SK-MEL-5 (cell line): ENCODE measurements at regions not wholly inside any gene's neighbourhood (a gene's known extent, or its start where the extent isn't known, plus 50 kb on each side); places are given as distances from the start of the nearest gene placed in this dataset.
"Not testable (repeated sequence)": the region's sequence is repeated elsewhere in the genome, so short reads cannot be mapped to it uniquely, and the experiment has no call there.

Experiments used
- DNase-seq: peaks from one replicate; pipeline ENCODE4 v3.0.0-alpha.2; 2016; ENCODE audit warnings: low read depth, low spot score
- in situ Hi-C: cut with HindIII; loops from 2 replicates; pipeline ENCODE4 v1.10.0; 2016; ENCODE audit warnings: low sequenced_read_pairs, high pct_unique_total_duplicates, low pct_unique_long_range_greater_than_20kb

- no peak for DNase-seq
- in situ Hi-C loops = no loop called here
Measured at GRCh38 chr15:69565066-69565655, 112.5 kb downstream of the RPLP1 start.

- in situ Hi-C loops = not testable (repeated sequence)
Measured at GRCh38 chr15:69567238-69567760, 114.7 kb downstream of the RPLP1 start.

GRCh38 chr15:69568173-69569009 lies 115.8 kb downstream of the RPLP1 start:
- in situ Hi-C loops = no loop called here
- DNase-seq = no peak

More at GRCh38 chr15:69567238-69567760, 114.7 kb downstream of the RPLP1 start:
- not testable (repeated sequence) for DNase-seq

DNA sequence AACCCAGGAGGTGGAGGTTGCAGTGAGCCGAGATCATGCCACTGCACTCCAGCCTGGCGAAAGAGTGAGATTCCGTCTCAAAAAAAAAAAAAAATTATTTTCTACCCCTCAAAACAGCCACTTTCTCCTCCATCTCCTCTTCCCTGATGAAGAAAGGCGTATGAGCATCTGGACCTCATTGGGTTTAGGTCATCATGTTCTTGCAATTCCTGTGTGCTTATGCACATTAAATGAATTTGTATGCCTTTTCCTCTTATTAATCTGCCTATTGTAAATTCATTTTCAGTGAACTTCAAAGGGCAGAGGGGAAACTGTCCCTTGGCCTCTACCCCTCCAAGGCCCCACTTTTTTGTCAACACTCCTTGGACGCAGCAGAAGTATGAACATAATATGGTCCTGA lies 117.8 kb downstream of the RPLP1 start:
- in situ Hi-C loops = no loop called here
- DNase-seq = no peak

GRCh38 chr15:69570997-69571396 lies 118.4 kb downstream of the RPLP1 start:
- no peak for DNase-seq
- in situ Hi-C loops = no loop called here

DNA sequence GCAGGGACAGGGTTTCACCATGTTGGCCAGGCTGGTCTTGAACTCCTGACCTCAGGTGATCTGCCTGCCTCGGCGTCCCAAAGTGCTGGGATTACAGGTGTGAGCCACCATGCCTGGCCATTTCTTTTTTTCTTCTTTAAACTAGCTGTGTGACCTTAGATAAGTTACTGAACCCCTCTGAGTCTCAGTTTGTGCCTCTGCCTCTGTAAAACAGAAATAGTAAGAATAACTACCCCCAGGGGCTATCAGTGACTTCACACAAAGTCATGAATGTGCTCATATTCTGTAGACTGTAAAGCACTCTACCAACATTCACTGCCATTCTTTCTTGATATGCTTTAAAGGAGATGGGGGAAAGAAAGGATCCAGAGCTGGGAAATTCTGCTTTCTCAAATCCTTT lies 120.7 kb downstream of the RPLP1 start:
- DNase-seq, in situ Hi-C loops: not testable (repeated sequence)

GRCh38 chr15:69573815-69574475 lies 121.3 kb downstream of the RPLP1 start:
- no peak for DNase-seq
- in situ Hi-C loops = no loop called here

GRCh38 chr15:69574506-69574905 lies 121.9 kb downstream of the RPLP1 start:
- no peak for DNase-seq
- in situ Hi-C loops = no loop called here

DNA sequence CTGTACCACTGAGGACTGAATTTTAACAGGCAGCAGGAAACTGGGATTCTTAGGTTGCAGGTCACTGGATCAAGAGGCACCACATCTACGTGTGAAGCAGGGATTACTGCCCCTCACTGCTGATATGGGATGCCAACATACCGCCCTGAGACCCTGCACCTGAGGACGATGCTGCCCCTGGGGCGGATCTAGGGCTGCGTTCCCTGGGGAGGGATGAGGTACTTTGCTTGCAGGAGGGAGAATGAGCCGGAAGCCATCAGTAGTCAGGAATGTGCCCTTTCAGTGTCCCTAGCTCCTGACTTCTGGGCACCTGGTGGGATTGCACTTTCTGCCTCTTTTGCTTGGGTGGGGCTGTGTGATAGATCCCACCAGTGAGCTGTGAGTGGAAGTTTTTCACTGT lies 122.8 kb downstream of the RPLP1 start:
- no peak for DNase-seq
- in situ Hi-C loops = no loop called here

- in situ Hi-C loops = no loop called here
- peak; percentile 59 for DNase-seq
Measured at GRCh38 chr15:69576035-69576526, 123.5 kb downstream of the RPLP1 start.

- no peak for DNase-seq
- in situ Hi-C loops = no loop called here
Measured at GRCh38 chr15:69576948-69577351, 124.3 kb downstream of the RPLP1 start.

GRCh38 chr15:69577397-69577796 lies 124.8 kb downstream of the RPLP1 start:
- no peak for DNase-seq
- in situ Hi-C loops = no loop called here

- no peak for DNase-seq
- in situ Hi-C loops = no loop called here
Measured at GRCh38 chr15:69578252-69578651, 125.6 kb downstream of the RPLP1 start.

DNA sequence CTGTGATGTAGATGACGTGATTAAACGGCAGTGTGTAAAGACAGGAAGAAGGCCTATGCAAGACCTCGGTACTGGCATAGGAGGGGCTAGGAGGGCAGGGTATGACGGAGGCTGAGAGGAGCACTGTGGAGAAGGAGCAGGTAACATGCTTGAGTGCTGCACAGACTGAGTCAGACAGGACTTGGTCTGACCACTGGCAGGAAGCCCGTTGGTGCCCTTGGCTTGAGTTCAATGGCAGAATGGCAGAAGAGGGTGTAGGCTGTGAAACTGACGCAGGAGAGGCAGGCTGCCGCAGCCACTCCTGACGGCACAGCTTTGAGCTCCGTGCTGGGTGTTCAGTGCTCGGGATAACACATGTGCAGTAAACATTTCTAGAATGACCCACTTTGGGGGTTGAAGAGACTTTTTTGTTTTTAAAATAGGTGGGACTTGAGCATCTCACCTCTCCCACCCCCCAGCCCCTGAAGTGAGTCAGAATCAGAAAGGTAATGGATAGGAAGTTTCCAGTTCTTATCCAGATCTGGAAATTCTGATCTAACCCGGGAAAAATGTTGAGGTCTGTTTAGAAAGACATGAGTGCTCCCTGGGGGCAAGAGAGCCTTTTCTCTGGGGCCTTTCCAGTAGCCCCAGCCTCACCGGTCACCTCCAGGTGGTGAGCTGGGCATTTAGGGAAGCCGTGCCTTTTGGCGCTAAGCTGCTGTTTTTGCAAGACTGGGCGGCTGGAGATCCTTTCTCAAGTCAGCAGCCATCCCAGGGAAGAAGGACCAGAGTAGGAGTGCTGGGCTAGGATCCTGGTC lies 126.4 kb downstream of the RPLP1 start:
- no peak for DNase-seq
- in situ Hi-C loops = no loop called here

DNA sequence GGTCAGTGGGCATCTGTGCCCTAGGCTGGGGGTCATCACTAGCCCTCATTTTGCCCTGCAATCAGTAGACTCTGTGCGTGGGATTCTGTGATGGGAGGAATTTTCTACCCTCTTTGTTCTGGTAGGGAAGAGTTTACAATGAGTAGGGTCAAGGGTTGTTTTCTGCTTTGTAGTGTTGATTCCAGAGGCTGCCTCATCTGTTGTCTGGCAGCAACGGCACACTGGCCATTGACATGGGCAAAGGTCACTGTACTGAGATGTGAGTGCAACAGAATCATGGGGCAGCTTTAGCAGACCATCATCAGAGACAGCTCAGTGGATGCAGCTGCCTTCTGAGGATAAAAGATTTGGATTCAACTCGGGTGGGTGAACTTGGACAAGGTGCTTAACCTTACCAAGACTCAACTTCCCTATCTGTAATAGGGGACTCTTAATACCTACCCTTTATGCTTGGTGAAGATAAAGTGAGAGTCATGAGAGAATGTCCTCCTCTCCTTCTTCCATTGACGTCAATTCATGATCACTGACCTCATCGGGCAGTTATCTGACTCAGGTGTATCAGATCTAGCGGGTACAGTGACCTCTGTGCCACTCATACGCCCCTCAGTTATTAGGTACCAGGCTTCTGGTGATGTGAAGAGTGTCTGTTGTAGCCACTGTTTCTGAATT lies 127.5 kb downstream of the RPLP1 start:
- in situ Hi-C loops = no loop called here
- DNase-seq = no peak

GRCh38 chr15:69583626-69584025 lies 131.0 kb downstream of the RPLP1 start:
- in situ Hi-C loops = no loop called here
- no peak for DNase-seq

DNA sequence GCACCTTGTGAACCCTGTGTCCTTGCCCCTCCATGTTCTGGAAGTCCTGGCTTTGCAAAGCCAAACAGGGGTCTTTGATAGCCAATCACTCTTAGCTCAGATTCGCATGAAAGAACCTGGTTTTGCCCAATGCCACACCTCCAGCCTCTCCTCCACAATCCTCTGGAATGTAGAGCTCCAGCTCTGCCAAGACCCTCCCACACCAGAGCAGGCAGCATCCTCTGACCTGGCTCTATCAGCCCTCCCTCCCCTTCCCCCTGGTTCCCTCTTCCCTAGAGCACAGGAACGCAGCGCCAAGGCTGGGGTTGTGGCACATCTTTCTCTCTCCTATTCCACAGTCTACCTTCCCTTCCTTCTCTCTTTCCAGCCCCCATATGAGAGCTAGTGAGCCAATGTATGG lies 133.3 kb downstream of the RPLP1 start:
- in situ Hi-C loops = no loop called here
- no peak for DNase-seq
